VCaP (cell line): ENCODE measurements at regions not wholly inside any gene's neighbourhood (a gene's known extent, or its start where the extent isn't known, plus 50 kb on each side); places are given as distances from the start of the nearest gene placed in this dataset.
"Not testable (repeated sequence)": the region's sequence is repeated elsewhere in the genome, so short reads cannot be mapped to it uniquely, and the experiment has no call there.

ENCODE experiments used
- H3K27ac ChIP-seq: fragments of 450-650 bp; 2 replicates; pipeline ENCODE4 v1.5.1; 2017
- TF ChIP-seq, protein P1 (sequence below): fragments of 450-650 bp; conservative IDR thresholded peaks from 2 replicates; pipeline ENCODE4 v1.5.1; 2017; ENCODE audit warnings: mild to moderate bottlenecking, moderate library complexity

DNA sequence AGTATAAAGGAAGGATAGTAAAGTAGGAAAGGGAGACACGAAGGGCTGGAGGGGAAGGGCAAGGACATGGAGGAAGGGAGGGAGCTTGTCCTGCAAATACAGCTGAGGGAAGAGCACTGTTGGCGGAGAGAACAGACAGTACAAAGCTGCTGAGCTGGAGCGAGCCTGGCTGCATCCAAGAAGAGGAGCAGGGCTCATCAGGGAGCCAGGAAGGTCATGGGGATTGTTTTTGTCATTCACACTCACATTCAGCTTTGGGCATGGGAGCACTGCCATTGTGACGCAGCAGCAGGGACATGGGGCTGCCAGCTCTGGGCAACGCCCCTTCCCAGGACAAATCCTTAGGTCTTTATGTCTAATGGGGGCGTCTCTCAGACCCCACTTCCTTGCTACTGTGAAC is 125.1 kb downstream of the COPS8 start:
- H3K27ac ChIP-seq, result no peak overlapping the region
- TF ChIP-seq, protein P1, sequence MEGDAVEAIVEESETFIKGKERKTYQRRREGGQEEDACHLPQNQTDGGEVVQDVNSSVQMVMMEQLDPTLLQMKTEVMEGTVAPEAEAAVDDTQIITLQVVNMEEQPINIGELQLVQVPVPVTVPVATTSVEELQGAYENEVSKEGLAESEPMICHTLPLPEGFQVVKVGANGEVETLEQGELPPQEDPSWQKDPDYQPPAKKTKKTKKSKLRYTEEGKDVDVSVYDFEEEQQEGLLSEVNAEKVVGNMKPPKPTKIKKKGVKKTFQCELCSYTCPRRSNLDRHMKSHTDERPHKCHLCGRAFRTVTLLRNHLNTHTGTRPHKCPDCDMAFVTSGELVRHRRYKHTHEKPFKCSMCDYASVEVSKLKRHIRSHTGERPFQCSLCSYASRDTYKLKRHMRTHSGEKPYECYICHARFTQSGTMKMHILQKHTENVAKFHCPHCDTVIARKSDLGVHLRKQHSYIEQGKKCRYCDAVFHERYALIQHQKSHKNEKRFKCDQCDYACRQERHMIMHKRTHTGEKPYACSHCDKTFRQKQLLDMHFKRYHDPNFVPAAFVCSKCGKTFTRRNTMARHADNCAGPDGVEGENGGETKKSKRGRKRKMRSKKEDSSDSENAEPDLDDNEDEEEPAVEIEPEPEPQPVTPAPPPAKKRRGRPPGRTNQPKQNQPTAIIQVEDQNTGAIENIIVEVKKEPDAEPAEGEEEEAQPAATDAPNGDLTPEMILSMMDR, result no peak

DNA sequence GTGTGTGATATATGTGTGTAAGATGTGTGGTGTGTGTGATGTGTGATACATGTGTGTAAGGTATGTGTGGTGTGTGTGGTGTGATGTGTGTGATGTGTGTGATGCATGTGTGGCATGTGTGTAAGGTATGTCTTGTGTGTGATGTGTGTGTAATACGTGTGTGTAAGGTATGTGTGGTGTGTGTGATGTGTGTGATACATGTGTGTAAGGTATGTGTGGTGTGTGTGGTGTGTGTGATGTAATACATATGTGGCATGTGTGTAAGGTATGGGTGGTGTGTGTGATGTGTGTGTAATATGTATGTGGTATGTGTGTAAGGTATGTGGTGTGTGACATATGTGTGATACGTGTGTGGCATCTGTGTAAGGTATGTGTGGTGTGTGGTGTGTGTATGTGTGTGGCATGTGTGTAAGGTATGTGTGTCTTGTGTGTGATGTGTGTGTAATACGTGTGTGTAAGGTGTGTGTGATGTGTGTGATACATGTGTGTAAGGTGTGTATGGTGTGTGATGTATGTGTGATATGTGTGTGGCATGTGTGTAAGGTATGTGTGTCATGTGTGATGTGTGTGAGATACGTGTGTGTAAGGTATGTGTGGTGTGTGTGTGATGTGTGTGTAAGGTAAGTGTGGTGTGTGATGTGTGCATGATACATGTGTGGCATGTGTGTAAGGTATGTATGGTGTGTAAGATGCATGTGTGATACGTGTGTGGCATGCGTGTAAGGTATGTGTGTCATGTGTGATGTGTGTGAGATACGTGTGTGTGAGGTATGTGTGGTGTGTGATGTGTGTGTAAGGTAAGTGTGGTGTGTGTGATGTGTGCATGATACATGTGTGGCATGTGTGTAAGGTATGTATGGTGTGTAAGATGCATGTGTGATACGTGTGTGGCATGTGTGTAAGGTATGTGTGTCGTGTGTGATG is 126.9 kb downstream of the COPS8 start:
- H3K27ac ChIP-seq, result not testable (repeated sequence)

DNA sequence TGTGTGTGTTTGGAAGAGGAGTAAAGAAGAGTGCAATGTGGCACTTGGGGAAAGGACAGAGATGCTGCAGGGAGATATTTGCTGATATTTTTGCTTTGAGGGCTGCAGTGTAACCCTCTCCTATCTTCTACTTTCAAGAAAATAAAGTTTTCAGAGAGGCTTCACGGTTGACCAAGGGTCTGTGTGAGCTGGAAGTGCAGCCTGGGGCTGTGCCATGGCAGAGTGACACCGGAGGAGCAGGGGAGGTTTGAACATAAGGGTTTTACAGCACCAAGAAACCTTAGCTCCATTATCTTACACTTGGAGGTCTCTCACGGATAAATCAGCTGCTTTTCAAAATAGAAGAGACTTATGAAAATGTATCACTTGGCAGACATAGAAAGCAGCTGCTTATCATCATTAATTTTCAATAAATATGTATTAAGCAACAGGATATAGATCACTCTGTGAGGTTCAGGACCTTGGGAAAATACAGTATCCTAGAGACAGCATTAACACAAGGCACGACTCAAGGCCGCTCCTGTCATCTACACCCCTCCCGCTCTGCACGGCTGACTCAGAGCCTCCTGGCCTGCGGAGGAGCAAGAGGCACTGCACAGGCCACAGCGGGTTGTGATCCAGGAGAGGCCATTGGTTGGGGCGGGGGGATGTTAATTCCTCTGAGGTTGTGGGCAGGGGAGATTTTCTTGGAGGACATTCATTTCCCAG is 127.8 kb downstream of the COPS8 start:
- TF ChIP-seq, protein P1, result no peak
- H3K27ac ChIP-seq, result no peak overlapping the region

DNA sequence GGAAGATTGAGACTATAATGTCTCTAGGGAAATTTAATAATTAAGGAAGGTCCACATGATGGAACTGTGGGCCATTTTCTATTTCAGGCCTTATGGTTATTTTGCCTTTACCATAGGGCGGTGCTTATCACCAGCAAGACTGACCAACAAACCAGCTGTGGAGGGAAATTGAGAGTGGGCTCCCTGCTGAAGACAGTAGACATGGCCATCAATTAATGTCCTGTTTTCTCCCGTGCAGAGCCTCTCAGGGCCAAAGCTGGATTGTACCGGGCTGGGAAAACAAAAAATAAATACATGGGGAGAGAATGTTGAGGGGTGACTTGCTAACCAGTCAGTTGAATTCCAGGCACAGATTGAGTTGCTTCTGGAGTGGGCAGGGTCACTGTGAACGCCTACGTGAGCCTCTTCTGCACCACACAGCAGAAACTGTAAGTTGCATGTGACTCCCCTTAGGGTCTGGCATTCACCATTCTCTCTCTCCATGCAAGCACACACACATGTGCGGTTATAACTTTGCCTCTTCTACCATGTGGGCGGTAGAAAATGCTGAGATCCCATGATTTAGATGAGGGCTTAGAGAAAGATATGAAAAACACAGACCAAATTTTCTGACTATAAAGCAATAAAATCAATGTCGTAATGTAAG is 128.5 kb downstream of the COPS8 start:
- TF ChIP-seq, protein P1, result no peak
- no peak overlapping the region for H3K27ac ChIP-seq

DNA sequence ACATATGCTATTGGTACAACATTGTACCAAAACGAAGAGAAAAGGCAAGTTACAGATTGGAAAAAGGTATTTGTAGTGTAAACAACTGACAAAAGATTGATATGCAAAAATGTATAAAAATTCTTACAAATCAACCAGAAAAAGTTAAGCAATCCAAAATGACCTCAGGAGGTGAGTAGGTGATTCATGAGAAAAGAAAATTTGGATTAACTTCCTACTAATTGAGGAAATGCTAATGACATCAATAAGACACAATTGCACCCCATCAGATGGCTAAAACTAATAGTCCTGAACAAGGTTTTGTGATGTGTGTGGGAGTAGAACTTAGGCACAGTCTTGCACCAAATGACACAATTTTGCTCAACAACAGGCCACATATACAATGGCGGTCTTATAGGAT is 129.3 kb downstream of the COPS8 start:
- TF ChIP-seq, protein P1, result no peak
- no peak overlapping the region for H3K27ac ChIP-seq

DNA sequence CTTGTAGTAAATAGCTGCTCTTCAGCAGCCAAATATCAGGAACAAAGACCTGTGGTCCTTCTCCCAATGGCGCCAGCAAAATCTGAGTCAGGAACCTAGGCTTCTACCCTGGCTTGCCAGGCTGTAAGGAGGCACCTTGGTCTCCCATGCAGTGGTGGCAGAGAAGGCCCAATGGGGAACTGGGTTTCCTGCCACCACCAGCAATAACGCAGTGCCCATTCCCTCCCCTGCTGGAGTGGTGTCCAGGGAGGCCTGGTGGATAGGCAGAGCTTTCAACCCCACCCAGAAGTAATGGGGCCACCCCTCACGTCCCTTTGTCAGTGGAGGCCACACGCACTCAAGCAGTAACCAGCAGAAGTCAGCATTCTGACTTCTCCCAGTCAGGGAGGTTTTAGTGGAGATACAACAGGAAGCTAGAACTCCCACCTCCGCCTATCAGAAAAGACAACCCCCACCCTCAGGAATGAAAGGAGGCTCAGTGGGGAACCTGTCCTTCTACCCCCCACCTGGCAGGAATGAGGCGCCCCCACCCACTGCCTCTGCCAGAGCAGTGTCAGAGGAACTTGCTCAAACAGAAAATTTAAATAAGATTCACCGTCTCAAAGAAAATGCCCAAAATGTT is 132.4 kb downstream of the COPS8 start:
- H3K27ac ChIP-seq, result no peak overlapping the region

DNA sequence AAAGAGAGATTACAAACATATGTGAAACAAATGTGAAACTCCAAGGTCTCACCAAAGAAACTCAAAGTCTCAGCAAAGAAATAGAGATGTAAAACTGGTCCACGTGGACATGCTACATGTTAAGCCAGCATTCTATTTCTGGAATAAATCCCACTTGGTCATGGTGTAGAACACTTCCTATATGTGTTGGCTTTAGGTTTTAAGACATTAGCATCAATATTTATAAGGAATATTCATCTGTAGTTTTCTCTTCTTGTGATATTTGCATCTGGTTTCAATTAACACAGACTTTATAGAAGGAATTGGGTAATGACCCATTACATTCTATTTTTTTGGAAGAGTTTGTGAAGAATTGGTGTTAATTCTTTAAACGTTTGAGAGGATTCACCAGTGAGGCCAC is 133.1 kb downstream of the COPS8 start:
- TF ChIP-seq, protein P1, result no peak
- no peak overlapping the region for H3K27ac ChIP-seq

More for the DNA sequence above, 132.4 kb downstream of the COPS8 start:
- TF ChIP-seq, protein P1, result no peak
